Adrenal gland (tissue), 9 donors: ENCODE measurements at regions not wholly inside any gene's neighbourhood (a gene's known extent, or its start where the extent isn't known, plus 50 kb on each side); places are given as distances from the start of the nearest gene placed in this dataset.

Experiments used
- DNase-seq, 7 donors: peaks; one replicate each; pipeline ENCODE4 v3.0.0-alpha.2; 2019 to 2020
- H3K27ac ChIP-seq, 5 donors: fragments of 200-600 bp; sonication (generic) in 4 of 5; 1 replicate in 3 of 5; 2 replicates in 2 of 5; pipeline versions ENCODE4 v1.5.1 to v1.8.0; 2016 to 2020; ENCODE audit warnings: mild to moderate bottlenecking in 1 of 5
- H3K27me3 ChIP-seq: fragments of 200-600 bp; 2 replicates; pipeline ENCODE4 v1.8.0; 2021
- H3K36me3 ChIP-seq, 2 donors: fragments of 200-600 bp; replicated peaks in 1 of 2; 1 replicate in 1 of 2; 2 replicates in 1 of 2; pipeline versions ENCODE4 v1.5.1 to v1.8.0; 2018 to 2022
- H3K4me1 ChIP-seq, 2 donors: fragments of 200-600 bp; replicated peaks in 1 of 2; 1 replicate in 1 of 2; 2 replicates in 1 of 2; pipeline versions ENCODE4 v1.5.1 to v1.8.0; 2018 to 2021
- H3K4me3 ChIP-seq, 4 donors: fragments of 200-600 bp; sonication (generic) in 3 of 4; one replicate each; pipeline ENCODE4 v1.5.1; 2016 to 2018
- H3K9me3 ChIP-seq, 3 donors: fragments of 200-600 bp; sonication (generic) in 1 of 3; replicated peaks in 1 of 3; 1 replicate in 2 of 3; 2 replicates in 1 of 3; pipeline versions ENCODE4 v1.5.1 to v1.8.0; 2016 to 2021
- CTCF ChIP-seq, 6 experiments: fragments of 450-650 bp in 4 of 6; fragments of 200-600 bp in 2 of 6; sonication (generic) in 1 of 6; IDR thresholded peaks; 1 replicate in 5 of 6; 2 replicates in 1 of 6; pipeline versions ENCODE4 v1.5.1 to v1.8.0; 2016 to 2021; ENCODE audit warnings: antibody characterized with exemption in 6 of 6, mild to moderate bottlenecking in 2 of 6, moderate library complexity in 1 of 6
- POLR2A ChIP-seq, 2 donors: fragments of 450-650 bp; IDR thresholded peaks; one replicate each; pipeline ENCODE4 v1.6.1; 2017; ENCODE audit warnings: antibody characterized with exemption in 2 of 2, mild to moderate bottlenecking in 2 of 2, moderate library complexity in 1 of 2
- WGBS, 4 donors: extraction: QIAGEN DNeasy Blood & Tissue Kit in 2 of 4; methylation state at CpG; one replicate each; pipeline versions ENCODE4 v1.1.5 to v1.1.7; 2013 to 2017; 5-methylcytosine and 5-hydroxymethylcytosine counted together
- intact Hi-C, 2 donors: fragments of 100-400 bp; cut with DNase I; formaldehyde crosslinking; loops; one replicate each; pipeline versions ENCODE4 v1.14.1 to v1.15.0; 2022 to 2023
- donor health status: healthy with polysubstance abuse.
- donor health status: Bipolar disorder and iron deficiency.
- donor health status: DM: yes; HTN: yes; CAD: no.
- donor health status: DM: no; HTN: no; CAD: no.
- donor health status: DM: no; HTN: no; CAD: no.

- H3K27ac ChIP-seq = no peak overlapping the region
- intact Hi-C loops = no loop called here
- no peak for TF ChIP-seq POLR2A (IDR thresholded peaks at IDR 0.05)
- no peak for TF ChIP-seq CTCF (IDR thresholded peaks at IDR 0.05)
- H3K4me1 ChIP-seq = no peaks in the 10 kb centered on the region
- no peak for DNase-seq
- no peaks in the 10 kb centered on the region for H3K27me3 ChIP-seq
- WGBS, 4 donors = 69 to 74% (median 73%) methylated on average over 14 of the region's 14 CpGs
- no peaks in the 10 kb centered on the region for H3K36me3 ChIP-seq
- H3K9me3 ChIP-seq = no peaks in the 10 kb centered on the region
- no peak overlapping the region for H3K4me3 ChIP-seq
Measured at GRCh38 chr1:87524021-87524754, 195.5 kb downstream of the LMO4 start.

- 89 to 95% (median 91%) methylated on average over 17 to 33 of the region's 33 CpGs for WGBS, 4 donors
- H3K27ac ChIP-seq = no peak overlapping the region
- no peak for DNase-seq
- no peaks in the 10 kb centered on the region for H3K27me3 ChIP-seq
- H3K4me3 ChIP-seq = no peak overlapping the region
- TF ChIP-seq POLR2A (IDR thresholded peaks at IDR 0.05) = no peak
- no peak for TF ChIP-seq CTCF (IDR thresholded peaks at IDR 0.05)
- no peaks in the 10 kb centered on the region for H3K36me3 ChIP-seq
- intact Hi-C loops = no loop called here
- no peaks in the 10 kb centered on the region for H3K9me3 ChIP-seq
- no peaks in the 10 kb centered on the region for H3K4me1 ChIP-seq
Measured at GRCh38 chr1:87528754-87529517, 200.3 kb downstream of the LMO4 start.

- Histone ChIP-seq H3K4me3 (no peak overlapping the region), H3K27me3 (no peaks in the 10 kb centered on the region), H3K36me3 (no peaks in the 10 kb centered on the region), H3K4me1 (no peaks in the 10 kb centered on the region), H3K27ac (no peak overlapping the region), H3K9me3 (no peaks in the 10 kb centered on the region)
- intact Hi-C loops = no loop called here
- no peak for DNase-seq
- no peak for TF ChIP-seq CTCF (IDR thresholded peaks at IDR 0.05)
- no peak for TF ChIP-seq POLR2A (IDR thresholded peaks at IDR 0.05)
- WGBS, 4 donors = 79 to 88% (median 85%) methylated on average over 7 of the region's 7 CpGs
Measured at GRCh38 chr1:87530042-87530807, 201.5 kb downstream of the LMO4 start.

- no peaks in the 10 kb centered on the region for H3K9me3 ChIP-seq
- peak in 1 of 7 donors; percentile 9 for DNase-seq
- intact Hi-C loops = no loop called here
- no peak overlapping the region for H3K27ac ChIP-seq
- no peak overlapping the region for H3K4me3 ChIP-seq
- WGBS, 4 donors = 8 to 14% (median 11%) methylated on average over 1 of the region's 1 CpG
- H3K27me3 ChIP-seq = peaks cover 2% of the 10 kb centered on the region
- no peak for TF ChIP-seq POLR2A (IDR thresholded peaks at IDR 0.05)
- no peak for TF ChIP-seq CTCF (IDR thresholded peaks at IDR 0.05)
- no peaks in the 10 kb centered on the region for H3K36me3 ChIP-seq
- peaks cover 0 to 5% of the 10 kb centered on the region in 2 donors for H3K4me1 ChIP-seq
Measured at GRCh38 chr1:87535551-87535950, 206.9 kb downstream of the LMO4 start.
